Smooth muscle cell (in vitro differentiated cells): ENCODE measurements at regions not wholly inside any gene's neighbourhood (a gene's known extent, or its start where the extent isn't known, plus 50 kb on each side); places are given as distances from the start of the nearest gene placed in this dataset.

Source experiments
- DNase-seq: peaks from one replicate; lab custom pipeline; 2025; ENCODE audit not compliant: unreplicated experiment; lab: John Stamatoyannopoulos, UW
- H2AFZ ChIP-seq: fragments of 200-600 bp; sonication (generic); 2 replicates; pipeline ENCODE4 v1.6.0; 2016; ENCODE audit warnings: antibody characterized with exemption, low read depth, mild to moderate bottlenecking
- H3F3A ChIP-seq: fragments of 200-600 bp; sonication (generic); 2 replicates; pipeline ENCODE4 v1.6.0; 2017; ENCODE audit warnings: antibody characterized with exemption, low read depth
- H3K27ac ChIP-seq: fragments of 200-600 bp; sonication (generic); 2 replicates; pipeline ENCODE4 v1.5.1; 2016; ENCODE audit warnings: low read depth, mild to moderate bottlenecking
- H3K27me3 ChIP-seq: fragments of 200-600 bp; sonication (generic); 2 replicates; pipeline ENCODE4 v1.6.1; 2016; ENCODE audit warnings: low read depth, mild to moderate bottlenecking
- H3K36me3 ChIP-seq: fragments of 200-600 bp; sonication (generic); 2 replicates; pipeline ENCODE4 v1.5.1; 2016; ENCODE audit warnings: low read depth
- H3K4me1 ChIP-seq: fragments of 200-600 bp; sonication (generic); 2 replicates; pipeline ENCODE4 v1.5.1; 2016; ENCODE audit warnings: low read depth
- H3K4me2 ChIP-seq: fragments of 200-600 bp; sonication (generic); 2 replicates; pipeline ENCODE4 v1.6.0; 2016; ENCODE audit warnings: mild to moderate bottlenecking
- H3K4me3 ChIP-seq: fragments of 200-600 bp; sonication (generic); 2 replicates; pipeline ENCODE4 v1.5.1; 2016; ENCODE audit warnings: mild to moderate bottlenecking
- H3K79me2 ChIP-seq: fragments of 200-600 bp; sonication (generic); 2 replicates; pipeline ENCODE4 v1.6.0; 2016; ENCODE audit warnings: low read depth, mild to moderate bottlenecking
- H3K9ac ChIP-seq: fragments of 200-600 bp; sonication (generic); 2 replicates; pipeline ENCODE4 v1.6.0; 2016; ENCODE audit warnings: low read depth
- H3K9me3 ChIP-seq: fragments of 200-600 bp; sonication (generic); replicated peaks from 2 replicates; pipeline ENCODE4 v1.5.1; 2016; ENCODE audit warnings: low read depth
- H4K20me1 ChIP-seq: fragments of 200-600 bp; sonication (generic); 2 replicates; pipeline ENCODE4 v1.6.0; 2016; ENCODE audit warnings: low read depth
- CTCF ChIP-seq: fragments of 200-600 bp; sonication (generic); IDR thresholded peaks from 2 replicates; pipeline ENCODE4 v1.5.1; 2017; ENCODE audit warnings: borderline replicate concordance, mild to moderate bottlenecking, antibody characterized with exemption; ENCODE audit not compliant: insufficient read depth, poor library complexity, severe bottlenecking
- WGBS: methylation state at CpG from one replicate; pipeline ENCODE4 v1.1.7; 2016; ENCODE audit warnings: low lambda C conversion rate; 5-methylcytosine and 5-hydroxymethylcytosine counted together

GRCh38 chr7:82701949-82702348 is 258.4 kb upstream of the CACNA2D1 start:
- H3K27me3 ChIP-seq: no peaks in the 10 kb centered on the region
- no peak overlapping the region for H3K9ac ChIP-seq
- no peaks in the 10 kb centered on the region for H3F3A ChIP-seq
- no peaks in the 10 kb centered on the region for H3K36me3 ChIP-seq
- no peak for TF ChIP-seq CTCF
- no peak for DNase-seq
- no peaks in the 10 kb centered on the region for H3K79me2 ChIP-seq
- no peak overlapping the region for H3K4me3 ChIP-seq
- H4K20me1 ChIP-seq: no peaks in the 10 kb centered on the region
- no peak overlapping the region for H3K27ac ChIP-seq
- WGBS: 80% methylated on average over 1 of the region's 1 CpG
- no peak overlapping the region for H3K4me2 ChIP-seq
- no peaks in the 10 kb centered on the region for H3K4me1 ChIP-seq
- no peaks in the 10 kb centered on the region for H3K9me3 ChIP-seq
- no peak overlapping the region for H2AFZ ChIP-seq

GRCh38 chr7:82700741-82701140 is 257.2 kb upstream of the CACNA2D1 start:
- H4K20me1 ChIP-seq: no peaks in the 10 kb centered on the region
- no peaks in the 10 kb centered on the region for H3F3A ChIP-seq
- H3K4me1 ChIP-seq: no peaks in the 10 kb centered on the region
- H3K79me2 ChIP-seq: no peaks in the 10 kb centered on the region
- TF ChIP-seq CTCF: no peak
- 92% methylated on average over 2 of the region's 2 CpGs for WGBS
- H3K4me2 ChIP-seq: no peak overlapping the region
- no peaks in the 10 kb centered on the region for H3K9me3 ChIP-seq
- H2AFZ ChIP-seq: no peak overlapping the region
- H3K9ac ChIP-seq: no peak overlapping the region
- no peak for DNase-seq
- H3K36me3 ChIP-seq: no peaks in the 10 kb centered on the region
- H3K27ac ChIP-seq: peak overlapping the region; percentile 25
- H3K4me3 ChIP-seq: no peak overlapping the region
- no peaks in the 10 kb centered on the region for H3K27me3 ChIP-seq

- Histone ChIP-seq H3K27me3 (no peaks in the 10 kb centered on the region), H2AFZ (no peak overlapping the region), H3K4me2 (no peak overlapping the region), H3K4me3 (no peak overlapping the region), H3K9me3 (no peaks in the 10 kb centered on the region), H3K79me2 (no peaks in the 10 kb centered on the region), H3K9ac (no peak overlapping the region), H3K36me3 (no peaks in the 10 kb centered on the region), H3K27ac (peak overlapping the region; percentile 49), H3F3A (no peaks in the 10 kb centered on the region), H3K4me1 (no peaks in the 10 kb centered on the region), H4K20me1 (no peaks in the 10 kb centered on the region)
- 46% methylated on average over 3 of the region's 3 CpGs for WGBS
- TF ChIP-seq CTCF: no peak
- no peak for DNase-seq
Measured at GRCh38 chr7:82699773-82700186, 256.2 kb upstream of the CACNA2D1 start.

GRCh38 chr7:82697897-82698296 is 254.3 kb upstream of the CACNA2D1 start:
- Histone ChIP-seq H3K9ac (no peak overlapping the region), H3K4me2 (no peak overlapping the region), H3F3A (no peaks in the 10 kb centered on the region), H3K27me3 (no peaks in the 10 kb centered on the region), H3K9me3 (no peaks in the 10 kb centered on the region), H3K4me1 (peaks cover 3% of the 10 kb centered on the region), H3K4me3 (no peak overlapping the region), H2AFZ (no peak overlapping the region), H3K36me3 (no peaks in the 10 kb centered on the region), H4K20me1 (no peaks in the 10 kb centered on the region), H3K27ac (no peak overlapping the region), H3K79me2 (no peaks in the 10 kb centered on the region)
- TF ChIP-seq CTCF: no peak
- DNase-seq: no peak
- WGBS: 98% methylated on average over 3 of the region's 3 CpGs
